ENCODE measurements at regions not wholly inside any gene's neighbourhood (a gene's known extent, or its start where the extent isn't known, plus 50 kb on each side); places are given as distances from the start of the nearest gene placed in this dataset.

- H3K9me3 Mint-ChIP-seq (ENCODE audit: low read depth), result no peaks in the 10 kb centered on the region
- H3K4me1 Mint-ChIP-seq (ENCODE audit: low read depth), result no peaks in the 10 kb centered on the region
- no peak for TF ChIP-seq CTCF (IDR thresholded peaks at IDR 0.05; ENCODE audit: unreplicated experiment)
- H3K27me3 Mint-ChIP-seq, result no peaks in the 10 kb centered on the region
- H3K27ac Mint-ChIP-seq, result no peak overlapping the region
- no peak overlapping the region for H3K4me3 Mint-ChIP-seq (ENCODE audit: low read depth)
- no peak for DNase-seq (ENCODE audit: low spot score, unreplicated experiment)
- H3K36me3 Mint-ChIP-seq (ENCODE audit: insufficient read depth), result no peaks in the 10 kb centered on the region
These were observed 269.7 kb downstream of the OTOL1 start for GRCh38 chr3:161766331-161766730.

GRCh38 chr3:161770484-161771386, 274.1 kb downstream of the OTOL1 start:
- Mint-ChIP-seq H3K27me3 (no peaks in the 10 kb centered on the region), H3K9me3 (ENCODE audit: low read depth) (no peaks in the 10 kb centered on the region), H3K4me1 (ENCODE audit: low read depth) (no peaks in the 10 kb centered on the region), H3K36me3 (ENCODE audit: insufficient read depth) (no peaks in the 10 kb centered on the region), H3K27ac (no peak overlapping the region), H3K4me3 (ENCODE audit: low read depth) (no peak overlapping the region)
- DNase-seq (ENCODE audit: low spot score, unreplicated experiment), result no peak
- TF ChIP-seq CTCF (IDR thresholded peaks at IDR 0.05; ENCODE audit: unreplicated experiment), result no peak

GRCh38 chr3:161781381-161781780, 284.8 kb downstream of the OTOL1 start:
- H3K27ac Mint-ChIP-seq, result no peak overlapping the region
- H3K4me3 Mint-ChIP-seq (ENCODE audit: low read depth), result no peak overlapping the region
- no peak for TF ChIP-seq CTCF (IDR thresholded peaks at IDR 0.05; ENCODE audit: unreplicated experiment)
- H3K27me3 Mint-ChIP-seq, result no peaks in the 10 kb centered on the region
- no peaks in the 10 kb centered on the region for H3K36me3 Mint-ChIP-seq (ENCODE audit: insufficient read depth)
- peaks cover 11% of the 10 kb centered on the region for H3K9me3 Mint-ChIP-seq (ENCODE audit: low read depth)
- peaks cover 10% of the 10 kb centered on the region for H3K4me1 Mint-ChIP-seq (ENCODE audit: low read depth)
- no peak for DNase-seq (ENCODE audit: low spot score, unreplicated experiment)

- H3K27ac Mint-ChIP-seq, result no peak overlapping the region
- H3K36me3 Mint-ChIP-seq (ENCODE audit: insufficient read depth), result no peaks in the 10 kb centered on the region
- H3K4me1 Mint-ChIP-seq (ENCODE audit: low read depth), result no peaks in the 10 kb centered on the region
- H3K9me3 Mint-ChIP-seq (ENCODE audit: low read depth), result no peaks in the 10 kb centered on the region
- H3K4me3 Mint-ChIP-seq (ENCODE audit: low read depth), result no peak overlapping the region
- H3K27me3 Mint-ChIP-seq, result no peaks in the 10 kb centered on the region
- TF ChIP-seq CTCF (IDR thresholded peaks at IDR 0.05; ENCODE audit: unreplicated experiment), result no peak
- DNase-seq (ENCODE audit: low spot score, unreplicated experiment), result no peak
These were observed 296.8 kb downstream of the OTOL1 start for GRCh38 chr3:161793194-161793930.

GRCh38 chr3:161794551-161794950, 297.9 kb downstream of the OTOL1 start:
- TF ChIP-seq CTCF (IDR thresholded peaks at IDR 0.05; ENCODE audit: unreplicated experiment), result no peak
- no peaks in the 10 kb centered on the region for H3K36me3 Mint-ChIP-seq (ENCODE audit: insufficient read depth)
- no peaks in the 10 kb centered on the region for H3K27me3 Mint-ChIP-seq
- no peak overlapping the region for H3K27ac Mint-ChIP-seq
- no peaks in the 10 kb centered on the region for H3K4me1 Mint-ChIP-seq (ENCODE audit: low read depth)
- no peaks in the 10 kb centered on the region for H3K9me3 Mint-ChIP-seq (ENCODE audit: low read depth)
- no peak overlapping the region for H3K4me3 Mint-ChIP-seq (ENCODE audit: low read depth)
- no peak for DNase-seq (ENCODE audit: low spot score, unreplicated experiment)

Data from progenitor cell of endocrine pancreas (in vitro differentiated cells).